Activated CD8-positive, alpha-beta T cell treated with anti-CD3 and anti-CD28 coated beads for 36 hours (primary cell): ENCODE measurements at regions not wholly inside any gene's neighbourhood (a gene's known extent, or its start where the extent isn't known, plus 50 kb on each side); places are given as distances from the start of the nearest gene placed in this dataset.
A peak's percentile ranks its signal among the peaks of the same experiment; 100 is the strongest.

ENCODE experiments used
- ATAC-seq: fragments of 200-7000 bp; cut with Tn5 transposase; one replicate; pipeline ENCODE4 v1.10.0; 2021; ENCODE audit warnings: mild to moderate bottlenecking, moderate library complexity
- CTCF ChIA-PET: fragments of 350-600 bp; sonication (Branson Sonifier 250); formaldehyde crosslinking; loops from one replicate; lab custom pipeline; 2021; ENCODE audit warnings: antibody characterized with exemption; lab: Charles Lee
- POLR2A ChIA-PET: fragments of 350-600 bp; sonication (Branson Sonifier 250); formaldehyde crosslinking; loops from one replicate; lab custom pipeline; 2021; ENCODE audit warnings: antibody characterized with exemption; lab: Charles Lee
- DNase-seq: peaks from one replicate; pipeline ENCODE4 v3.0.0-alpha.2; 2020
- H3K27ac Mint-ChIP-seq: one replicate; pipeline ENCODE4 v1.8.0; 2021; ENCODE audit warnings: mild to moderate bottlenecking, mixed read lengths
- H3K27me3 Mint-ChIP-seq: one replicate; pipeline ENCODE4 v1.8.0; 2021; ENCODE audit warnings: mixed read lengths
- H3K36me3 Mint-ChIP-seq: one replicate; pipeline ENCODE4 v1.8.0; 2021; ENCODE audit warnings: low read depth, mixed read lengths
- H3K4me1 Mint-ChIP-seq: one replicate; pipeline ENCODE4 v1.8.0; 2021; ENCODE audit warnings: low read depth, mixed read lengths
- H3K4me3 Mint-ChIP-seq: one replicate; pipeline ENCODE4 v1.8.0; 2021; ENCODE audit warnings: mild to moderate bottlenecking, moderate library complexity, mixed read lengths
- H3K9me3 Mint-ChIP-seq: one replicate; pipeline ENCODE4 v1.8.0; 2021; ENCODE audit warnings: mixed read lengths
- intact Hi-C: fragments of 100-400 bp; cut with micrococcal nuclease; formaldehyde crosslinking; loops from one replicate; pipeline ENCODE4 v1.10.0; 2022
- TF ChIP-seq, protein P1 (sequence below): fragments of 200-600 bp; IDR thresholded peaks from one replicate; pipeline ENCODE4 v1.8.0; 2022; ENCODE audit warnings: antibody characterized with exemption, mild to moderate bottlenecking

DNA sequence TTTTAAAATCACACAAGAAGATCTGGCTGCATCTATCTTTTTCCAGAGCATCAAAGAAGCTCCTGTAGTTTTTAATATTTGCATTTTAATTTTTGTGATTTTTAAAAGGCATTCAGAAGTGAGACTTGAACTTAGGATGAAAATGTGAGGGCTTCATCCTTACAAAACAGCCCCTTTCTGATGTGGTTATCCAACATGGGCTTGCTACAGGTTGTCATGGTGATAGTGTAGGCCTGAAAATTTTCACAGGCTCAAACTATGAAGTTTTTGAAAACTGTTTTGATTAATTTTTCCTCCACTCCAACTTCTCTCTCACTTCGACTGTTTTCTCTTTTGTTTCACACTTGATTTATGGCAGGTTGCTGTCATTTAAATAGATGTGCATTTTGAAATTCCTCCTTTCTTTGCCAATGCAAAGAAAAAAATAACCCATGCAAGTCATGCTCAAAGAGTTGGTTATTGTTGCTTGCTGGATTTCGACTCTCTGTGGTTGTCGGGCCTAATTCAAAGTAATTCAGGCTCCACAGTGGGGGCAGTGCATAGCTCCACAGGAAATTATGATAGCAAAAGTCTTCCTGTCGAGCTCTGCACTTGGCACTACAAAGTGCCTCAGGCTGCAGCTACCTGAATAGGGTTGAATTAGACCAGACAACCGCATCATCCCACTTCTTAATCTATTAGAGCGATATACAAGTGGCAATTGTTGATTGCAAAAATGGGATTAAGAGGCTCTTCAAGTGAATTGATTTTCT, 201.0 kb upstream of the GPR101 start:
- ChIA-PET CTCF (no interaction called here), POLR2A (no interaction called here)
- no peaks in the 10 kb centered on the region for H3K9me3 Mint-ChIP-seq
- TF ChIP-seq, protein P1, sequence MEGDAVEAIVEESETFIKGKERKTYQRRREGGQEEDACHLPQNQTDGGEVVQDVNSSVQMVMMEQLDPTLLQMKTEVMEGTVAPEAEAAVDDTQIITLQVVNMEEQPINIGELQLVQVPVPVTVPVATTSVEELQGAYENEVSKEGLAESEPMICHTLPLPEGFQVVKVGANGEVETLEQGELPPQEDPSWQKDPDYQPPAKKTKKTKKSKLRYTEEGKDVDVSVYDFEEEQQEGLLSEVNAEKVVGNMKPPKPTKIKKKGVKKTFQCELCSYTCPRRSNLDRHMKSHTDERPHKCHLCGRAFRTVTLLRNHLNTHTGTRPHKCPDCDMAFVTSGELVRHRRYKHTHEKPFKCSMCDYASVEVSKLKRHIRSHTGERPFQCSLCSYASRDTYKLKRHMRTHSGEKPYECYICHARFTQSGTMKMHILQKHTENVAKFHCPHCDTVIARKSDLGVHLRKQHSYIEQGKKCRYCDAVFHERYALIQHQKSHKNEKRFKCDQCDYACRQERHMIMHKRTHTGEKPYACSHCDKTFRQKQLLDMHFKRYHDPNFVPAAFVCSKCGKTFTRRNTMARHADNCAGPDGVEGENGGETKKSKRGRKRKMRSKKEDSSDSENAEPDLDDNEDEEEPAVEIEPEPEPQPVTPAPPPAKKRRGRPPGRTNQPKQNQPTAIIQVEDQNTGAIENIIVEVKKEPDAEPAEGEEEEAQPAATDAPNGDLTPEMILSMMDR = no peak
- peak; percentile 58 for ATAC-seq
- peaks cover 25% of the 10 kb centered on the region for H3K4me1 Mint-ChIP-seq
- intact Hi-C loops = no loop called here
- peak; percentile 13 for DNase-seq
- H3K27me3 Mint-ChIP-seq = no peaks in the 10 kb centered on the region
- no peaks in the 10 kb centered on the region for H3K36me3 Mint-ChIP-seq
- peak overlapping the region; percentile 59 for H3K27ac Mint-ChIP-seq
- no peak overlapping the region for H3K4me3 Mint-ChIP-seq

GRCh38 chrX:137233478-137233877, 199.7 kb upstream of the GPR101 start:
- TF ChIP-seq, protein P1 = no peak
- ATAC-seq (no peak), DNase-seq (no peak)
- H3K4me1 Mint-ChIP-seq = peaks cover 25% of the 10 kb centered on the region
- ChIA-PET POLR2A (no interaction called here), CTCF (no interaction called here)
- no peak overlapping the region for H3K27ac Mint-ChIP-seq
- H3K36me3 Mint-ChIP-seq = no peaks in the 10 kb centered on the region
- no peak overlapping the region for H3K4me3 Mint-ChIP-seq
- no peaks in the 10 kb centered on the region for H3K9me3 Mint-ChIP-seq
- intact Hi-C loops = no loop called here
- H3K27me3 Mint-ChIP-seq = no peaks in the 10 kb centered on the region

- intact Hi-C loops = no loop called here
- no peak for ATAC-seq
- Mint-ChIP-seq H3K36me3 (no peaks in the 10 kb centered on the region), H3K27me3 (no peaks in the 10 kb centered on the region), H3K4me1 (no peaks in the 10 kb centered on the region), H3K4me3 (no peak overlapping the region), H3K27ac (no peak overlapping the region), H3K9me3 (no peaks in the 10 kb centered on the region)
- CTCF ChIA-PET = no interaction called here
- TF ChIP-seq, protein P1 = no peak
- POLR2A ChIA-PET = no interaction called here
- no peak for DNase-seq
Observed at GRCh38 chrX:137227151-137227550, 193.4 kb upstream of the GPR101 start.

DNA sequence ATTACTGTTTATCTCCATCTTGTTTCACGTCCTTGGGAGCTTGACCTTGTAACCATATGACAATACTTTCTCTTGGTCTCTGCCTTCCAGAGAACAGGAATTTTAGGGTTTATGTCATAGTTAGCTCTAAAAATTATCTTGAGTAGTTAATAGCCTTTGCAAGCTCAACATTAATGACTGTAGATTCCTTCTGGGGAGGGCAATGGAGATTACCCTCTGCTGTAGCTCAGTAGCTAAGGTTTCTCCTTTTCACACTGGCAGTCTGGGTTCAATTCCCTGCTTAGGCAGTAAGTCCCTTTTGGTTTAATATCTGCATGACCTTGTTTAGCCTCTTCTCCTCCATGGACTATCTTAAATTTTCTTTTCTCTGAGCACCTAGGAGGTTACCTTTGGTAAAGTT, 181.7 kb upstream of the GPR101 start:
- CTCF ChIA-PET = no interaction called here
- H3K27ac Mint-ChIP-seq = no peak overlapping the region
- H3K27me3 Mint-ChIP-seq = no peaks in the 10 kb centered on the region
- intact Hi-C loops = no loop called here
- DNase-seq (no peak), ATAC-seq (no peak)
- TF ChIP-seq, protein P1 = no peak
- H3K36me3 Mint-ChIP-seq = no peaks in the 10 kb centered on the region
- POLR2A ChIA-PET = no interaction called here
- H3K4me3 Mint-ChIP-seq = no peak overlapping the region
- H3K4me1 Mint-ChIP-seq = no peaks in the 10 kb centered on the region
- no peaks in the 10 kb centered on the region for H3K9me3 Mint-ChIP-seq

GRCh38 chrX:137212078-137212632, 178.4 kb upstream of the GPR101 start:
- Mint-ChIP-seq H3K36me3 (no peaks in the 10 kb centered on the region), H3K9me3 (no peaks in the 10 kb centered on the region), H3K4me1 (no peaks in the 10 kb centered on the region), H3K4me3 (no peak overlapping the region), H3K27ac (no peak overlapping the region), H3K27me3 (no peaks in the 10 kb centered on the region)
- no peak for DNase-seq
- intact Hi-C loops = no loop called here
- CTCF ChIA-PET = no interaction called here
- POLR2A ChIA-PET = no interaction called here
- ATAC-seq = no peak
- TF ChIP-seq, protein P1 = no peak
